ENCODE measurements at regions not wholly inside any gene's neighbourhood (a gene's known extent, or its start where the extent isn't known, plus 50 kb on each side); places are given as distances from the start of the nearest gene placed in this dataset.

DNA sequence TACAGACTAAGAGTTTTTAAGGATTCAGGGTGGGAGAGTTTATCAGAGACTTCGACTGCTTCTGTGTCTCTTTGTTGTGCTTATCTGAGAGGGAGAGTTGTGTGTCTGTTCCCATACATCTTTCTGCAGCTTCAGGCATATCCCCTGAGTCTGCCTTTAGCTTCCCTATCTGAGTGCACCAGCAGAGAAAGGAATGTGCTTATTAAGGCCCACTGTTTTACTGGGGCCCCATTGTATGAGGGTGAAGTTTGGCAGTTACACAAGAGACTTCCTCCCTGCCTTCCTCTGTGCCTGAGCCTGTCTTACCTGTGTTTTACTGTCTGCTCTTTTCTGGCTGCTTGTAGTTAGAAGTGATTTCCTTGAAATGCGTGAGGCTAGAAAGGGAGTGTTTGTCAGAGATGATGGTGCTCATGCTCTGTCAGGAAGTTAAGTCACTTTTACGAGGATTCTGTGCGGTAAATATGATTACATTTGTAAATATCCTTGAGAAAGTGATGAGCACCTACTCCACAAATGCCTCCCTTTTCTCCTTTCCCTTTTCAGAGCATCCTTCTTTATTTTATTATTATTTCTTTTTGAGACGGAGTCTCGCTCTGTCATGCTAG, 1228.9 kb upstream of the MIR17HG start:
- no peak for DNase-seq

GRCh38 chr13:90120026-90120425, 1227.5 kb upstream of the MIR17HG start:
- no peak for DNase-seq

DNA sequence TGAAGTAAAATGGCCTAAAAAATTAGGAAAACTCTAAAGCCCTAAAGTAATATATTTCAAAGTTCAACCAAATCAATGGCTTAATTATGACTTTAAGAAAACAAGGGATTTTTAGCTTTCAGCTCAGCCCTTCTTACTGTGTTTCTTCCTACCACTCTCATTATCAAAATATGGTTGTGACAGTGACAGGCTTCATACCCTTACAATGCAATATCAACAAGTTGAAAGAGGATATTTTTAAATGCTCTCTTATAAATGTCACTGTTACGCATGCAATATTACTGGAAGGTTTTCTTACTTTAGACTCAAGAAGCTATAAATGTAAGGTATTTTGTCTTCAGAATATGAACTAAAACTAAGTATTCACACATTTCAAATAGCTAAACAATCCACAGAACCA, 1225.7 kb upstream of the MIR17HG start:
- no peak for DNase-seq

- no peak for DNase-seq
Measured at GRCh38 chr13:90122531-90122930, 1225.0 kb upstream of the MIR17HG start.

- no peak for DNase-seq
Measured at GRCh38 chr13:90135558-90135957, 1211.9 kb upstream of the MIR17HG start.

DNA sequence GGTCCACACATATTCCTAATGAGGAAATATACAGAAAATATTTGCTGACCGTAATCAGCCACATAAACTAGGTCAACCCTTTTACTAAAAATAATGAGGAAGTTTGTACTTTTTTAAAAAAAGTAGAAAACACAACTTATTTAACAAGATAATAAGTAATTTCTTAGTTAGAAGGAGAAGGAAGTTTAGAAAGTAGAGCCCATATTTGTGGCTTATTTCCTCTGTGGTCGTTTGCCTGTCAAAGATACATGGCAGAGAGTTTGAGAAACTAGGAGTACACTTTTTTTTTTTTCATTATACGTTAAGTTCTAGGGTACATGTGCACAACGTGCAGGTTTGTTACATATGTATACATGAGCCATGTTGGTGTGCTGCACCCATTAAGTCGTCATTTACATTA, 1205.2 kb upstream of the MIR17HG start:
- no peak for DNase-seq

DNA sequence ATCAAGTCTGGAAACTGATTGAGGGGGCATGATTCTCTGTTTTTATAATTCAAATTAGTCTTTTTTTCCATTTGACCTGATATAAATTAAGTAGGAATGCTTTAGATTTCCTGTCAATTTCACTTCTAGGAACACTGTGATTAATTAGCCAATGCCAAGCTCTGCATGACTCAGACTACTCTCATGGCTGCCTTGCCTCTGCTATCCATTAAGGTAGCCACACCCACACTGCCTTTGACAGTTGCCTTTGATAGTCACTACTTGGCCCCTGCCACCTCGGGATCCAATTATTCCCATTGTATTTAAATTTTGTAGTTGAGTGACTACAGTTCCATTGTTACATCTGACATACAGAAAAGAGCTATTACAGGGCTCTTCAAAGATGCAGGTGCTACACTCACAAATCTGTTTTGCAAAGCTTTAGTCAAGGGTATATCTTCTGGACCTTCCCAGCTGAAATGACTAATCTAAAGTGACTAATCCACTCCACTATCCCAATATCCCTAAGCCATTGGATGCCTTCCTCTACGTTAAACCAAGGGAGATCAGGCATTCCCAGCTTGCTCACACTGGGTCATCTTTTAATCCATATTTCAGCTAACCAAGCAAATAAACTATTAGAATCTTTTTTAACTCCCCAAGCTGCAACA, 1193.1 kb upstream of the MIR17HG start:
- DNase-seq = no peak

DNA sequence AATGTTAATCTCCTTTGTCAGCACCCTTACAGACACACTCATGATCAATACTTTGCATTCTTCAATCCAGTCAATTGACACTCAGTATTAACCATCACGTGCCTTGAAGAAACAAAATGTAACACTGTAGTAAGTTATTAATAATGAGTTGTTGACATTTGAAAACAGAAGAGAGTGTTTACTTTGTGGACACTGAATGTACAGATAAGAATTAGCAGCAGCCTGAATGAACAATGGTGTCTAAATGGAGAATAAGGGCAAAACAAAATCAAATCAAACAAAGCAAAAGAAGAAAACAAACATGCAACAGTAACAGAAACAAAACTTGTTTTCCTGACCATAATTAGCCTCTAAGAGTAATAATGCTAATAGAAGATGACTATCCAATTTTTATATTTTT, 1191.1 kb upstream of the MIR17HG start:
- DNase-seq = no peak

GRCh38 chr13:90168953-90169352, 1178.5 kb upstream of the MIR17HG start:
- no peak for DNase-seq

GRCh38 chr13:90170208-90170607, 1177.3 kb upstream of the MIR17HG start:
- no peak for DNase-seq

- no peak for DNase-seq
Measured at GRCh38 chr13:90171649-90172048, 1175.8 kb upstream of the MIR17HG start.

- no peak for DNase-seq
Measured at GRCh38 chr13:90177512-90177911, 1170.0 kb upstream of the MIR17HG start.

GRCh38 chr13:90184355-90184754, 1163.1 kb upstream of the MIR17HG start:
- DNase-seq = no peak

- no peak for DNase-seq
Measured at GRCh38 chr13:90185734-90186133, 1161.8 kb upstream of the MIR17HG start.

- DNase-seq = no peak
Measured at GRCh38 chr13:90187478-90188350, 1159.8 kb upstream of the MIR17HG start.

DNA sequence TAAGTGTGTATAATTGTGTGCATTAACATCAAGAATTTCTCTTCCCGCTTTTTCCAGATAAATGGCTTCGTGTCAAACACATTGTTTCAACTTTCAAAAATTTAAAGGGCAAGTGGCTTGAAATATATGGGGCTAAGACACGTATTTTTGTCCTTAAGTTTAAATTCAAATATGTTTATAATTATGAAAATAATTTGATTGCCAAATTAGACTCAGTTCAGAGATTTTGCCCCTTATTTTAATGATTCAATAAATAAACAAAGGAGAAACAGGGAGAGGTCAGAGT, 1159.2 kb upstream of the MIR17HG start:
- DNase-seq = no peak

GRCh38 chr13:90197722-90198121, 1149.8 kb upstream of the MIR17HG start:
- DNase-seq = no peak

- no peak for DNase-seq
Measured at GRCh38 chr13:90201202-90201601, 1146.3 kb upstream of the MIR17HG start.

DNA sequence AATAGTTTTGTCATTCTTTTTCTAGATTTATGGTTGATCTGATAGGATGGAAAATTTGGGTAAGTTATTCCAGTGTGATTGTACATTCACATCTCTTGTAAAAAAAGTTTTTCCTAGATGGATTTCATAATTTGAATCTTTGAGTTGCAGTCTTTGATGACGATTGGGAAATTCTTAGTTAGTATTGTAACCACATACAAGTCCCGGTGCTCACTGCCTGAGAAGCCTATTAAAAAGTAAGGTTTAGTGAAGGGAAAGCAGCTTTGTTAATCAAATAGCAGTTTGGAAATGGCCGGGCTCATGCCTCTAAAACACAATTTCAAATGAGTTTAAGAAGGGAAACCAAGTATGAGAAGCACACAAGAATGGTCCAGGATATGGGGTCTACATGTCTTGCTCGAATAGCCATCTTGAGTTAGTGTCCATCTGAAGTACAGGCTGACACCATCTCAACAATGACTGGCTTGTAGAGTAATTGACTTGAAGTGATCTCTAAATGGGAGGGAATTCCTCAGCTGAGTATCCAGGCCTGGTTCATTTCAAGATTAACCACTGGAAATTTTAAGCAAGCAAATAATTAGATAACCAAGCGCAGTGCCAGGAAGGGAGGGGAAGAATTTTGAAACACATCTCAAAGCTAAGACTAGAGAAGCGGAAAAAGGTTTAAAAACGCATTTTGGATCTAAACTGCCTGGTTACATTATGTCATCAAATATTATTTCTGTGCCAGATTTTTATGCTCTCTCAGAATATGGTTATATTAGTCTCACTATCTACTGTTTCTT, 1145.6 kb upstream of the MIR17HG start:
- DNase-seq = no peak

DNA sequence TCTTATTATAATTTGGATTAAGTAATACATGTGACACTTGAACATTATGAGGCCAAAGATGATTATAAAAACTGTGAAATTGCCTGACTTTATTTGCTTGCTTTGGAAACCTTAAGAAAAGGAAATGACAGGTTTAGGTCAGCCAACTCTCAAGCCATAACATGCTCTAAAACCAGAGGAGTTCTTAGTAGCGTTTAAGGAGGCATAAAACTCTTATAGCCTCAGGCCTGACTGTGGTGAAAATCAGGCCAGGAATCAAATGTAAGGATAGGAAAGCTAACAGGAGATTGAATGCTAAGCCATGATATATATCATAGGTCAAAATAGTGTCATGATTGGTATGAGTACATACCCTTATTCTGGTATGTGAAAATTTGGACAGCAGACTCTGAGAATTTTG, 1142.4 kb upstream of the MIR17HG start:
- no peak for DNase-seq

DNA sequence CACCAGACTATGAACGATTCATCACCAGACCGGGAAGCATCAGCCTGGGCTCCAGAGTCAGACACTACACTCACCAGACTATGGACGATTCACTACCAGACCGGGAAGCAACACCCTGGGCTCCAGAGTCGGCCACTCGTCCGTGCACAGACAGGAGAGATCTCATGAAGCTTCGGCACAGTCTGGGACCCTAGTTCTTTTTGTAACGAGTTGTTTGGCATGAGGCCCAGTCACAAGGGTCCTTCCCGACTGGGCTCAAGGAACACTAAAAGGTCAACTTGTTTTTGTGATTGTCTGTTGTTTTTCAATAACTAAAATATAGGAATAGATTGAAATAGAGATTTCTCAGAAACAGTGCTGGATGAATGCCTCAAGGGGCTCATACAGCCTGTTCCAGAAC, 1141.6 kb upstream of the MIR17HG start:
- DNase-seq = no peak

GRCh38 chr13:90217275-90217674, 1130.2 kb upstream of the MIR17HG start:
- no peak for DNase-seq

DNA sequence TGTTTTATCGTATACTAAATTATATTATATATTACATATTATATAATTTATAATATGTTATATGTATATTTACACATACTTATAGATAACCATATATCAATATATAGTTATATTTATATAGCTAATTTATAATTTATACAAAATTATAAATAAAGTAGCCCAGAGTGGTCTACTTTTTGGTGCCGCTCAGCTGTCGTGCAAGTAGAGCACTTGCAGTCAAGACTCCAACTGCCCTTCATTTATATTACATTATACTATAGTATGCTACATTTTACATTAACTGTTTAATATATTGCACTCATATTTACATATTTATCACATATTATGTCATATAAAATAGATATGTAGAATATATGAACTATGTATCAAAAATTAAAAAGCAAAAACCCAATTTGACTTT, 1124.7 kb upstream of the MIR17HG start:
- DNase-seq = no peak

DNA sequence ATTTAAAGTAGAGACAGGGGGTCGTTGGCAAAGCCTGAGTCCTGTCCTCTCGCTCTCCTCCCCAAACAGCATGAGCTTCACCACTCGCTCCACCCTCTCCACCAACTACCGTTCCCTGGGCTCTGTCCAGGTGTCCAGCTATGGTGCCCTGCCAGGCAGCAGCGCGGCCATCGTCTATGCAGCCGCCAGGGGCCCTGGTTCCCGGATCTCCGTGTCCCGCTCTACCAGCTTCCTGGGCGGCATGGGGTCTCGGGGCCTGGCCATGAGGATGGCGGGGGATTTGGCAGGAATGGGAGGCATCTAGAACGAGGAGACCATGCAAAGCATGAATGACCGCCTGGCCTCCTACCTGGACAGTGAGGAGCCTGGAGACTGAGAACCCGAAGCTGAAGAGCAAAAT, 1117.2 kb upstream of the MIR17HG start:
- DNase-seq = no peak
